HG03097 (cell line): ENCODE measurements at regions not wholly inside any gene's neighbourhood (a gene's known extent, or its start where the extent isn't known, plus 50 kb on each side); places are given as distances from the start of the nearest gene placed in this dataset.

Experiments used
- ATAC-seq: cut with Tn5 transposase; IDR thresholded peaks from one replicate; pipeline ENCODE4 v1.9.1; 2021; ENCODE audit not compliant: unreplicated experiment, low FRiP score

DNA sequence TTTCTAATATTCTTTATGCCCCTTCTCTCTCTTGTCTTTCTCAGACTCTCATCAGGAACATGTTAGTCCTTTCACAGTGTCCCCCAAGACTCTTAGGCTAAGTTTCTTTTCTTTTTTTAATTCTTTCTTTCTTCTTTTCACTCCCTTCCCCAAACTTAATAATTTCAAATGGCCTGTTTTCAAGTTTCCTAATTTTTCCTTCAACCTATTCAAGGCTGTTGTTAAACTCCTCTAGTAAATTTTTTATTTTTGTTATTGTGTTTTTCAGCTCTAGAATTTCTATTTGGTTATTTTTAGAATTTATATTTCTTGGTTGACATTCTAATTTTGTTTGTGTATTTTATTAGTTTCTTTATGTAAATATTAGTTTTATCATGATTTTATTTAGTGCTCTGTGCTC lies 236.6 kb upstream of the GYPC start:
- ATAC-seq, result no peak

- ATAC-seq, result no peak
Observed at GRCh38 chr2:126425943-126426342, 230.0 kb upstream of the GYPC start.

DNA sequence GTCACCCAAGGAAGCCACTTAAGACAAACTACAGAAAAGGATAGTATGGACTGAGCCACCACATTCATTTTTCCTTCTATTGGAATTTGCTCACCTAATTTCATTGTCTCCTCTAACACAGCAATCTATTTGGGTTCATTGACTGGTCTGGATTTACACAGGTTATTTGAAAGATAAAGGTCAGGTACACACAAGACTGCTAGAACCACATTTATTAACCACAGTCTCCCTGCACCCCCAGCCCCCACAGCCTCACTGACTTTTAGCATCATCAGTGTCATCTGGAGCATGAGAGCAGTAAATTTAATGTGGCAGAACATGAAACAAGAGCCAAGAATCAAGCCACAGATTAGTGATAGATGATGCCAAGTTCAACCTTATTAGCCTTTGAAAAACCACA lies 226.9 kb upstream of the GYPC start:
- no peak for ATAC-seq

DNA sequence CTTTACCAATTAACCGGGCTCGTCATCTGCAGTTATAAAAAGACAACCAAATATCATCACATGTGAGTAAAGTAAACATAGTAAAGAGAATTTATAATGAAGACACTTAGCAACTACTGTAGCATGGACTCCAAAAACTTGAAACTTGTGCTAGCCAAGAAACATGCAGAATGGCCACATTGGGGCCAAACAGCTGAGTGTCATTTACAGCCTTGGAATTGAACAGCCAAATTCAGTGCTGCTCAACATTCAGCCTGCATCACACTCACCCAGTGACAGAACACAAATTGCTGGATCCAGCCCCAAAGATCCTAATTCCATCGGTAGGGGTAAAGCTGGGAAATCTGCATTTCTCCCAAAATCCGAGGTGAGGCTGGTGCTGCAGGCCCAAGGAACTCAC lies 224.8 kb upstream of the GYPC start:
- no peak for ATAC-seq

DNA sequence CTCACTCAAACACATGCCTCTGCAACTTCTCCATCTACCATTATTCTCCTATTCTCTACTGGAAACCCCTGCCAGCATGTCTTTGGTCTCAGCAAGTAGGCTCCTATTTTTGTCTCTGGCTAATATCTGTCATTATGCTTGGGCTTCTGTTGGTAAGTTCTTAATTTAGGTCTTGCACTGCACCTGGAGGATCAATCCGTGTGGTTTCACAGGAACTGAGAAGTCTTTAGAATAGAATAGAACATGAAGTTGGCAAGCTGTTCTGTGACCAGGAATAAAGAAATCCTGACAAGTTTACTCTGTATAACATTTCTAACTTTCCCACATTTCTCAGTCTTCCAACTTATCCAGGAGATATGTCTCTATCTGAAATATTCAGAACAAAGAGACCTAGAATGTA lies 219.5 kb upstream of the GYPC start:
- ATAC-seq, result no peak

GRCh38 chr2:126437016-126437415 lies 218.9 kb upstream of the GYPC start:
- no peak for ATAC-seq

DNA sequence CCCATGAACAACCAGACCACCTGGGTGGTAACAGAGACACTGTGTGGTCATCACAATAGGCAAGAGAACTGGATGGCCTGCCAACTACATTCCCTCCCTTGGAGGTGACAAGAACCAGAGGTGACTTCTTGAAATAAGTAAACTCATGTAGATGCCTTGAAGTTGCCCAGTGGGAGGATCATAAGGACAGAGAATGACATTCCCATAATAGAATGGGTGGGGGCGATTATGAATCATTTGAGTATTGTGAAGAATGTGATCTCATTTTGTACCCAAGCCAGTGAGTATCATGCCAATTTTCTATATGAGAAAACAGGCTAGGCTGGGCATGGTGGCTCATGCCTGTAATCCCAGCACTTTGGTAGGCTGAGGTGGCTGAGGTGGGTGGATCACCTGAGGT lies 211.4 kb upstream of the GYPC start:
- ATAC-seq, result no peak

DNA sequence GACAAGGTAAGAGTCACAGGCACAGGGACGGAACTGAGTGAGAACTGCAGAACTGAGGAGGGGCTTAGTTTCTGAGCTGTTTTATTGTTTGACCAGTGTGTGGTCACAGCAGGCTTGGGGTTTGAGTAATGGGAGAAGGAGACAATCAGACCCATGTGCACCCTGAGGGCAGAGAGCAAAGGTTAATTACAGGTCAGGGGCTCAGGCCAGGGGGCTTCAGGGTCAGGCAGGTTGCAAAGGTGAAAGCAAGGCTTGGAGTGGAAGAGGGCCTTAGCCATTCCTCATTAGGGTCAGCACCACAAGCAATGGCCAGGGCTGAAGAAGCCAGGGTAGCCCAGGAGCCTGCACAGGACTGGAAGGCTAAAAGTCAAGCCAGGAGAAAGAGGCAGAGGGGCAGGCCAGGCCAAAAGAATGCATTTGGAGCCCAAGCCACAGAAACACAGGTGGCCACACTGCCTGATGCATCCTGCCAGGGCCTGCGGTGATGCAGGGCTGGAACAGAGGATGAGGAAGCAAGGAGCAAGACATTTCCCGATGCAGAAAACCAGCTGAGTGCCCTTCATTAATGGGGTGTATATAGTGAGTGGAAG lies 209.8 kb upstream of the GYPC start:
- no peak for ATAC-seq

- no peak for ATAC-seq
Observed at GRCh38 chr2:126448611-126449010, 207.3 kb upstream of the GYPC start.

- ATAC-seq, result peak; percentile 99
Observed at GRCh38 chr2:126449677-126450076, 206.3 kb upstream of the GYPC start.

- no peak for ATAC-seq
Observed at GRCh38 chr2:126463892-126464674, 191.9 kb upstream of the GYPC start.

DNA sequence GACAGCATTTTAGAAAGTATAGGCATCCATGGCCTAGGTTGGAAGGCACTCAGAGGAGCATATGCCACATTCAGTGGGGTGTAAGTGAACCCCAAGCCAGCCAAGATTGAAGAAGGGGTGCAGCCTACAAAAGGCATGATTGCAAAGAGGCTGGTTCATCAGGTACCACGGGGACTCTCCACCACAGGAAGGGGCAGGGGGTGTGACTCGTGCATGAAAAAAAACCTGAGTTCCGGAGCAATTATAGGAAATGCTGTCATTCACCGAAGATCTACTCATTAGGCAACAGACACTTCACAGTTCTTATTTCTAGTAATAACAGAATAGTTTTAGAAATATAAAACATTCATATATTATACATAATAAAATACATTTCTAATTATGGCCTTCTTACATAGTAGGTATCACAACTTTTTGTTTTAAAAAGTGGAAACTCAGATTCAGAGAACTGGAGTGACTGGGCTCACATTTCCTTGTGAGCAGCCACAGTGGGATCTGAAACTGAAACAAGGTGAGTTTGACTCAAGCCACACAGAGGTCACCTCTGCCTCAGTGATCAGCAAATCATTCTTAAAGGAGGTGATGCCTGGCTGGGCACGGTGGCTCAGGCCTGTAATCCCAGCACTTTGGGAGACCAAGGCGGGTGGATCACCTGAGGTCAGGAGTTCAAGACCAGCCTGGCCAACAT lies 188.4 kb upstream of the GYPC start:
- ATAC-seq, result peak; percentile 98

DNA sequence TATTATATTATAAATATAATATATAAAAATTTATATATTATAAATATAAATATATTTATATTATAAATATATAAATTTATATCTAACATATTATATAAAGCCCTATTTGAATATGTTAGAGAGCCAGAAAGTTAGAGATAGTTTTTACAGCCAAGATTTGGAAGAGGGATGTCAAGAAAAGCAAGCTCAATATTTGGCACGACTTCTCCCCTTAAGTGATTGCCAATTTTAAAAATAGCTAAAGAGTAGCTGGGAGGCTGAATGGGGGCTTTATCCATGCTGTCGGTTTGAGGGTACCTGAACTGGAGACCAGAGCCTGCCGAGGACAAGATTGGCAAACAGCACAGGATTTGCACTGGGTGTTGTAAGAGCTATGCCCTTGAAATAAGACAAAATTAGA lies 180.9 kb upstream of the GYPC start:
- no peak for ATAC-seq

- ATAC-seq, result no peak
Observed at GRCh38 chr2:126476691-126477090, 179.3 kb upstream of the GYPC start.

GRCh38 chr2:126480033-126480432 lies 175.9 kb upstream of the GYPC start:
- ATAC-seq, result no peak

- ATAC-seq, result no peak
Observed at GRCh38 chr2:126482582-126483464, 173.1 kb upstream of the GYPC start.

- no peak for ATAC-seq
Observed at GRCh38 chr2:126494593-126494992, 161.4 kb upstream of the GYPC start.

- ATAC-seq, result no peak
Observed at GRCh38 chr2:126495189-126495588, 160.8 kb upstream of the GYPC start.

- peak; percentile 68 for ATAC-seq
Observed at GRCh38 chr2:126496493-126496892, 159.5 kb upstream of the GYPC start.

- ATAC-seq, result no peak
Observed at GRCh38 chr2:126503476-126503875, 152.5 kb upstream of the GYPC start.

- no peak for ATAC-seq
Observed at GRCh38 chr2:126504949-126505348, 151.0 kb upstream of the GYPC start.
